ENCODE measurements at regions not wholly inside any gene's neighbourhood (a gene's known extent, or its start where the extent isn't known, plus 50 kb on each side); places are given as distances from the start of the nearest gene placed in this dataset.

DNA sequence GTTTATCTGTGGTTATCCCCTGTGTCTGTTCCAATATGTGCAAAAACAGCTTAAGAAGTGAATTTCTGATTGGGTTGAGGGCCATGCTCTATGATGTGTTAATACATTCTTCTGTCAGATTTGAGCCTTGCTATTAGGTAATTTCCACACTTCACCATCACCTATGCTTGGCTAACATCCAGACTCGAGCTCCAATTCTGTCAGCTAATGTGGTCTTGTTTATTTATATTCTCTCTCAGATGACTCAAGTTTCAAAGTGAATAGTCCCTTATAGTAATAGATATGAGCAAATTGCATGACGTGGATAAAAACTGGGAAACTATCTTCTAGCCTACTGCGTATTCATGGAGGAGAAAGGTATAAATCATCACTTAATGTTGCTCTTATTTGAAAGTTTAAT, 451.3 kb downstream of the SNAPC1 start:
- Mint-ChIP-seq H3K27ac (no peak overlapping the region), H3K4me3 (no peak overlapping the region)
- no peak for DNase-seq

DNA sequence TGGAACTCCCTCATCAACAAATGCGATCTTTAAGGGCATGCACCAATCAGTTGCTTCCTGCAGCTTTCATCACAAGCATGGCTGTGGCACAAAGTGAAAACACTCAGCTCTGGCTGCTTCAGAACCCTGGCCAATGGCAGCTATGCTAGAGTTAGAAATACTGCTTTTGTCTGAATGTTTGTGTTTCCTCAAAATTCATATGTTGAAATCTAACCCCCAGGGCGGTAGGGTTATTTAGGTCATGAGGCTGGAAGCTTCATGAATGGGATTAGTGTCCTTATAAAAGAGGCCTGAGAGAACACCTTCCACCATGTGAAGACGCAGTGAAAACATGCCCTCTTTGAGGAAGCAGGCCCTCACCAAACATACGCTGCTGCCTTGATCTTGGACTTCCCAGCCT, 453.9 kb downstream of the SNAPC1 start:
- Histone ChIP-seq H3K4me3 (ENCODE audit: control extremely low read depth in 1 of 5, extremely low read depth in 1 of 5, insufficient read depth in 1 of 5, low read depth in 2 of 5, low read length in 4 of 5) (no peak overlapping the region), H2AFZ (ENCODE audit: insufficient read depth, low read depth, low read length, poor library complexity, severe bottlenecking) (no peak overlapping the region), H3K79me2 (ENCODE audit: control insufficient read depth, insufficient read depth, low read length) (no peaks in the 10 kb centered on the region), H3K36me3 (replicated peaks in 1 of 2; ENCODE audit: control extremely low read depth in 1 of 2, control insufficient read depth in 1 of 2, extremely low read depth in 1 of 2, insufficient read depth in 2 of 2, low read length in 1 of 2) (no peaks in the 10 kb centered on the region), H3K9me3 (ENCODE audit: control extremely low read depth in 1 of 3, control insufficient read depth in 2 of 3, insufficient read depth in 1 of 3, low read length in 2 of 3) (no peaks in the 10 kb centered on the region), H3K27me3 (replicated peaks in 1 of 4; ENCODE audit: control extremely low read depth in 1 of 4, control insufficient read depth in 3 of 4, insufficient read depth in 4 of 4, low read length in 3 of 4) (peaks cover 0 to 11% (median 0%) of the 10 kb centered on the region in 4 experiments), H3K27ac (ENCODE audit: low read length in 2 of 2) (no peak overlapping the region), H3K9ac (ENCODE audit: low read length) (no peak overlapping the region), H3K4me1 (ENCODE audit: control insufficient read depth in 2 of 2, insufficient read depth in 2 of 2, low read length in 2 of 2) (no peaks in the 10 kb centered on the region), H4K20me1 (ENCODE audit: control insufficient read depth, insufficient read depth, low read length, poor library complexity, severe bottlenecking) (no peaks in the 10 kb centered on the region), H3K4me2 (replicated peaks; ENCODE audit: low read depth, low read length, poor library complexity, severe bottlenecking) (no peak overlapping the region)
- no peak for DNase-seq
- Mint-ChIP-seq H3K4me3 (no peak overlapping the region), H3K27me3 (peaks cover 19% of the 10 kb centered on the region), H3K4me1 (no peaks in the 10 kb centered on the region), H3K9me3 (ENCODE audit: insufficient read depth) (no peaks in the 10 kb centered on the region), H3K27ac (no peak overlapping the region)
- 71% methylated on average over 3 of the region's 4 CpGs for WGBS (ENCODE audit: insufficient coverage)
- ATAC-seq (ENCODE audit: low read depth) = no peak
- no peak for TF ChIP-seq EZH2 (IDR thresholded peaks at IDR 0.05; ENCODE audit: borderline replicate concordance, insufficient read depth, low read depth, low read length, poor library complexity, severe bottlenecking)
- TF ChIP-seq, protein P1, sequence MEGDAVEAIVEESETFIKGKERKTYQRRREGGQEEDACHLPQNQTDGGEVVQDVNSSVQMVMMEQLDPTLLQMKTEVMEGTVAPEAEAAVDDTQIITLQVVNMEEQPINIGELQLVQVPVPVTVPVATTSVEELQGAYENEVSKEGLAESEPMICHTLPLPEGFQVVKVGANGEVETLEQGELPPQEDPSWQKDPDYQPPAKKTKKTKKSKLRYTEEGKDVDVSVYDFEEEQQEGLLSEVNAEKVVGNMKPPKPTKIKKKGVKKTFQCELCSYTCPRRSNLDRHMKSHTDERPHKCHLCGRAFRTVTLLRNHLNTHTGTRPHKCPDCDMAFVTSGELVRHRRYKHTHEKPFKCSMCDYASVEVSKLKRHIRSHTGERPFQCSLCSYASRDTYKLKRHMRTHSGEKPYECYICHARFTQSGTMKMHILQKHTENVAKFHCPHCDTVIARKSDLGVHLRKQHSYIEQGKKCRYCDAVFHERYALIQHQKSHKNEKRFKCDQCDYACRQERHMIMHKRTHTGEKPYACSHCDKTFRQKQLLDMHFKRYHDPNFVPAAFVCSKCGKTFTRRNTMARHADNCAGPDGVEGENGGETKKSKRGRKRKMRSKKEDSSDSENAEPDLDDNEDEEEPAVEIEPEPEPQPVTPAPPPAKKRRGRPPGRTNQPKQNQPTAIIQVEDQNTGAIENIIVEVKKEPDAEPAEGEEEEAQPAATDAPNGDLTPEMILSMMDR (IDR thresholded peaks at IDR 0.05) = no peak
- intact Hi-C loops (cut with micrococcal nuclease) = no loop called here
- ChIA-PET POLR2A (no interaction called here), CTCF (no interaction called here)

More for the DNA sequence above, 451.3 kb downstream of the SNAPC1 start:
- peaks cover 0 to 11% (median 0%) of the 10 kb centered on the region in 4 experiments for H3K27me3 ChIP-seq (replicated peaks in 1 of 4; ENCODE audit: control extremely low read depth in 1 of 4, control insufficient read depth in 3 of 4, insufficient read depth in 4 of 4, low read length in 3 of 4)
- POLR2A ChIA-PET = no interaction called here
- H3K4me1 Mint-ChIP-seq = no peaks in the 10 kb centered on the region
- no peak overlapping the region for H2AFZ ChIP-seq (ENCODE audit: insufficient read depth, low read depth, low read length, poor library complexity, severe bottlenecking)
- no peaks in the 10 kb centered on the region for H4K20me1 ChIP-seq (ENCODE audit: control insufficient read depth, insufficient read depth, low read length, poor library complexity, severe bottlenecking)
- no peak overlapping the region for H3K4me2 ChIP-seq (replicated peaks; ENCODE audit: low read depth, low read length, poor library complexity, severe bottlenecking)
- H3K9me3 ChIP-seq (ENCODE audit: control extremely low read depth in 1 of 3, control insufficient read depth in 2 of 3, insufficient read depth in 1 of 3, low read length in 2 of 3) = no peaks in the 10 kb centered on the region
- no peaks in the 10 kb centered on the region for H3K4me1 ChIP-seq (ENCODE audit: control insufficient read depth in 2 of 2, insufficient read depth in 2 of 2, low read length in 2 of 2)
- intact Hi-C loops (cut with micrococcal nuclease) = no loop called here
- no peaks in the 10 kb centered on the region for H3K79me2 ChIP-seq (ENCODE audit: control insufficient read depth, insufficient read depth, low read length)
- WGBS (ENCODE audit: insufficient coverage) = no CpG with 5 or more reads among the region's 3 CpGs
- no peak overlapping the region for H3K4me3 ChIP-seq (ENCODE audit: control extremely low read depth in 1 of 5, extremely low read depth in 1 of 5, insufficient read depth in 1 of 5, low read depth in 2 of 5, low read length in 4 of 5)
- no peak for ATAC-seq (ENCODE audit: low read depth)
- CTCF ChIA-PET = no interaction called here
- no peaks in the 10 kb centered on the region for H3K9me3 Mint-ChIP-seq (ENCODE audit: insufficient read depth)
- TF ChIP-seq, protein P1 (IDR thresholded peaks at IDR 0.05) = no peak
- no peak for TF ChIP-seq EZH2 (IDR thresholded peaks at IDR 0.05; ENCODE audit: borderline replicate concordance, insufficient read depth, low read depth, low read length, poor library complexity, severe bottlenecking)
- H3K36me3 ChIP-seq (replicated peaks in 1 of 2; ENCODE audit: control extremely low read depth in 1 of 2, control insufficient read depth in 1 of 2, extremely low read depth in 1 of 2, insufficient read depth in 2 of 2, low read length in 1 of 2) = no peaks in the 10 kb centered on the region
- H3K9ac ChIP-seq (ENCODE audit: low read length) = no peak overlapping the region
- peaks cover 33% of the 10 kb centered on the region for H3K27me3 Mint-ChIP-seq
- H3K27ac ChIP-seq (ENCODE audit: low read length in 2 of 2) = no peak overlapping the region
